Femur (tissue), 1 donor: ENCODE measurements at regions not wholly inside any gene's neighbourhood (a gene's known extent, or its start where the extent isn't known, plus 50 kb on each side); places are given as distances from the start of the nearest gene placed in this dataset.

Experiments used
- DNase-seq: peaks from one replicate; pipeline ENCODE4 v3.0.0-alpha.2; 2017

DNA sequence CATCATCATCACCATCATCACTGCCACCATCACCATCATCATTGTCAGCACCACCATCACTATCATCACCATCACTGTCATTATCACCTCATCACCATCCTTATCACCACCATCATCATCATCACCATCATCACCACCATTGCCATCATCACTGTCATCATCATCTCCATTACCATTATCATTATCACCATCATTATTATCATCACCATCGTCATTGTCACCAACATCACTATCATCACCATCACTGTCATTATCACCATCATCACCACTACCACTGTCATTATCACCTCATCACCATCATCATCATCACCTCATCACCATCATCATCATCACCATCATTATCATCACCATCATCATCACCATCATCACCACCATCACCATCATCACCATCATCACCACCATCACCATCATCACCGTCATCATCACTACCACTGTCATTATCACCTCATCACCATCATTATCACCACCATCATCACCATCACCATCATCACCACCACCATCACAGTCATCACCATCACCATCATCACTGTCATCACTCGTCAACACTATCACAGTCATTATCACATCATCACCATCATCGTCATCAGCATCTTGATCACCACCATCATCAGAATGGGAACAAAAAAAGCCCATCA lies 191.1 kb downstream of the TTLL2 start:
- no peak for DNase-seq

DNA sequence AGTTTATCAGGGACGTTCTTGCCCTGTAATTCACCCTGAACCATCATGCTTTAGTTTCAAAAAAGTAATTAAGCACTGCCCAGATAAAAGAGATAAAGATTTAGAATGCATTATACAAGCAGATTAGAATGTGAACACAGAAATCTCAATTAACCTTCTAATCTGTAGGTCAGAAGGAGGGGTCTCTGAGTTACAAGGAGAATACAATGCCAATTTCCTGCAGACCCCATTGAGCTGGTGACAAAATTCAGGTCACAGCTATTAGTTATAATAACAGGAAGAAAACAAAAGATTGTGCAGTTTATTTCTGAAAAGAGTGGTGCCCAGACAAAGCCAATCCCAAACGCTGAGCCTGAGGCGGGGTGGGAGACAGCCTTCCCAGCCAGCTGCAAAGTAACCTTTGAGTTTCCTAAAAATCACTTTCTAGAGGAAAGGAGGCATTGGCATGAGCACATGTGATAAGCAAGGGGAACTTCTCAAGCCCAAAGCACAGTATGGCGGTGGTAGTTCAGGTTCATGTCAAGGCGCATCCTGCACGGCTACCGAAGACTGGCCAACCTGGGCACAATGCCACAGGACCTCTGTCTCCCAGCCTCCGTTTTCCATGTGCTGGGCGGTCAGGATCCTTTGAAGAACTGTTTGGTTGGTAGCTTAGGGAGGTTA lies 192.5 kb downstream of the TTLL2 start:
- no peak for DNase-seq

GRCh38 chr6:167523426-167523825 lies 198.5 kb downstream of the TTLL2 start:
- DNase-seq = no peak

DNA sequence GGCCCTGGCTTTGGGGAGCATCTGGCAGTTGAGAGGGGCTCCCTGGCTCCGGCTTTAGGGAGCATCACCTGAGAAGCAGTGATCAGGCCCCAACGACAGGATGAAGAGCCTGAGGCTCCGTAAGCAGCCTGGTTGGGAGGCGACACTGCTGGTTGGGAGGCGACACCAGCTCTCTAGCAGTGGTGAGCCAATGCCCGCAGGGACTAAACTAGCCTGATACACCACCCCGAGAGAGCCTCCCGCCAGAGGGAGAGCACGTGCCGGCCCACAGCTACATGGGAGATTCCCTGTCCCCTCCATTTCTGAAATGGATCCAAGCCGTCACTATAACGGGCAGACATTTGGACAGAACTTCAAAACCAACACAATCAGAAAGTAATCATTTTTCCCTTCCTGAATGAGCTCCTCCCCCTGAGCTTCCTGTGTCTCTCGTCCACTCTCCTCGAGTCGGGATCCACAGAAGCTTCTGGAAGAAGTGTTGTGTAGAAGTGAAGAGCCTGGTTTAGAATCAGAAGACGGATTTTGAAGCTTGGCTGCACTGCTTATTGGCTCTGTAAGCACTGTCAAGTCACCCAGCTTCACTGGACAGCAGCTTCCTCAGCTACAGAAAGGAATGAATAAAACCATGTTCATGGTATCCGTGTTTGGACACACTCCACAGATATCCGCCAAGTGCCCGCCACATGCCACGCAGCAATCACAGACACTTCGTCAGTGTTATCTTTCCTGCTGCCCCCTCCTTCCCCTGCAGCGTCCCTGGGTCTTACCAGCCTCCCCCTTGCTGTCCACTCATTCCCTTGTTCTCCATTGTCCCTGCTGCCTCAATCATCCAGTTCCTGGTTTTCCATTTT lies 199.6 kb downstream of the TTLL2 start:
- DNase-seq = no peak

DNA sequence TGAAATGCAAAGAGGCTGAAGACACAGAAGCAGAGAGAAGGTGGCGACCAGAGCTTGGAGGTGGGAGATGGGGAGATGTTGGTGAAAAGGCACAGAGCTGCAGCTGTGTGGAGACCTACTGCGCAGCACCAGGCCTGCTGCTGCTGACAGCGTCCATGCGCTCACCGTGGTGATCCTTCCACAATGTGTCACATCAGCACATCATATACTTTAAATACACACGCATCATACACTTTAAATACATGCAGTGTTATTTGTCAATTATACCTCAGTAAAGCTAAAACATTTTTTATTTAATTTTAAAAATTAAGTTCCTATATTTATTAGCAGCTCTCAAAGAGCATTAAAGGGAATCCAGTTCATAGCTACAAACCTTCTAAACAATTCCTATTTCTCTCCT lies 200.9 kb downstream of the TTLL2 start:
- DNase-seq = no peak

GRCh38 chr6:167526465-167527368 lies 201.8 kb downstream of the TTLL2 start:
- DNase-seq = no peak

- no peak for DNase-seq
Measured at GRCh38 chr6:167528239-167528638, 203.4 kb downstream of the TTLL2 start.

GRCh38 chr6:167528976-167529375 lies 204.1 kb downstream of the TTLL2 start:
- no peak for DNase-seq

GRCh38 chr6:167529444-167530335 lies 204.8 kb downstream of the TTLL2 start:
- DNase-seq = no peak

DNA sequence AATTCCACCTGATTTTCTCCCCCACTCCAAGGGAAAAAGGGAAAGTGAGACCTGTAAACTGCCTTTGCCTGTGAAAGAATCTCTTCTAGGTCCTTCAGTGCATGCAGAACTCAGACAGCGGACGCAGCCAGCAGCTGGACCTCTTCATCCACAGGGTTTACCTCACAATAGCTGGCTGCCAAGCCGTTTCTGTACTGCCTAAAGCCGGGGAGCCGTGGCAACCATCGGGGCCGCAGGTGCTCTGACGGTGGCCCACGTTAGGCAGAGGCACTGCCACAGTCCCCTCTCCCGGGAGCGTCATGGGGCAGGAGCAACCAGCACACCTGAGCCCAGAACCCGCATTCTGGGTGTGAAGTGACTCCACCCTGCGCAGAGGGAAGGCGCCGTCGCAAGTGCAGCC lies 206.1 kb downstream of the TTLL2 start:
- DNase-seq = no peak

- DNase-seq = no peak
Measured at GRCh38 chr6:167532410-167533288, 207.8 kb downstream of the TTLL2 start.

DNA sequence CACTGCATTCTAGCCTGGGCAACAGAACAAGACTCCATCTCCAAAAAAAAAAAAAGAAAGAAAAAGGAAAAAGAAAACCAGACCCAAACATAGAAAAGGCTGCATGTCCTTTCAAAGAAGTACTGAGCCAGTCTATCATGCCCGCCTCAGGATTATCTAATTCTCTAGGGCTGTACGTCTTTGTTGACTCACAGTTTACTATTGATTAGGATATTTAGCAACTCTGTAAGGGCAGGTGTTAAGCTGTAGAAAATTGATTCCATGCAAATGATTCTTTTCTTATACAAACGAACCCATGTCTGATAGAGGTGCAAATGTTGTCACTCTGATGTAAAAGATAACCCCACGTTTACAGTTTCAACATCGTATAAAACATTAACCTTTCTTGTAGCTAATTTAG lies 209.0 kb downstream of the TTLL2 start:
- DNase-seq = no peak

- DNase-seq = no peak
Measured at GRCh38 chr6:167537816-167538215, 212.9 kb downstream of the TTLL2 start.

GRCh38 chr6:167538746-167539145 lies 213.9 kb downstream of the TTLL2 start:
- no peak for DNase-seq

DNA sequence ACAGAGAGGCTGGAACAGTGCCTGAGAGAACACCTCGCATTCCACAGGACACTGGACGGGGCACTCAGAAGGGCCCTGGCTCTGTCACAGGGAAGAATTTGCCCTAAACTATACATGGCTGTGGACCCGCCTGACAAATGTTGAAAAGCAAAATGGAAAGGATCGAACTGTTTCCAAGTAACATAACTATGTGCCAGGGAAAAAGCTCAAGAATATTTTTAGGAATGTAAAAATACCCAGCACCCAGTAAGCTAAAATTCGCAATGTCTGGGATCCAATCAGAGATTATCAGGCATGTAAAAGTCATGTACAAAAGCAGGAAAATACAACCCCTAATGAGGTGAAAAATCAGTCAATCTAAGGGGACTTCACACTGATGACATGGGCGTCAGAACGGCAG lies 215.9 kb downstream of the TTLL2 start:
- DNase-seq = no peak

GRCh38 chr6:167541544-167541943 lies 216.7 kb downstream of the TTLL2 start:
- no peak for DNase-seq

DNA sequence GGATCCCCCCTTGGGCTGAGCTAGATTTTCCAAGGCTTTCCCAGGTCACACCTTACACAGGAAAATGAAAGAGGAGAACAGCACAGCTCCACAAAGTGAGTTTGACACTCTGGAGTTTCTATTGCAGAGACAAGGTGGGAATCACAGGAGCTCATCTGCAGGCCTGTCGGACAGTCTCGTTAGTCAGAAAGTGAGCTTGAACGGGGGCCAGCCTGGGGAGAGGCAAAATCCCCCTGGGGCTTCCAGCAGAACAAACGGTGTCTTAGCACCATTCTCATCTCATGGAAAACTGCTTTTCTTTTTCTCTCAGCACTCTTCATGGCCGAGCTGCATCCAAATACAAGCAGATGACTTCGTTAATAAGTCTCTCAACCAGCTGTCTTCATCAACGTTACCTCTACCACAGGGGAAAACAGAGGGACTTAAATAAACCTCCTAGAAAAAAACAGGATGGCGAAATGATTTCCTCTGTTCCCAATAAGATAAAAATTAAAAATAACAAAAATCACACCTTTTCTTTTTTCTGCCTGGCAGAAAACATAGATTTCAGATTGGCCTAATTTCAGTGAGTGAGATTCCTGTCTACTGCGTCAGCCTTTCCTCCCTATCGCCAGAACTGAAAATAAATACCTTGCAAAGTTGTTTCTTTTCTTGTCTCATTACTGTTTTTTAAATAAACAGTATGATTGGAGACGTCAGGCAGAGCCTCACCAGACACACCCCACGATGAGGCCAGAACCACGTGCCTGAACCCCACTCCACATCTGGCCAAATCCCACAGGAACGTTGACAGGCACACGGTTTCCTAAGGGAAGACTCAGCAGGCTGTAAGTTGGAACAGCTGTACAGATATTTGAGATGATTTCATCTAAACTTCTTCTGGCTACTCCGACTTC lies 219.0 kb downstream of the TTLL2 start:
- peak; percentile 74 for DNase-seq

GRCh38 chr6:167546611-167547327 lies 221.9 kb downstream of the TTLL2 start:
- no peak for DNase-seq

DNA sequence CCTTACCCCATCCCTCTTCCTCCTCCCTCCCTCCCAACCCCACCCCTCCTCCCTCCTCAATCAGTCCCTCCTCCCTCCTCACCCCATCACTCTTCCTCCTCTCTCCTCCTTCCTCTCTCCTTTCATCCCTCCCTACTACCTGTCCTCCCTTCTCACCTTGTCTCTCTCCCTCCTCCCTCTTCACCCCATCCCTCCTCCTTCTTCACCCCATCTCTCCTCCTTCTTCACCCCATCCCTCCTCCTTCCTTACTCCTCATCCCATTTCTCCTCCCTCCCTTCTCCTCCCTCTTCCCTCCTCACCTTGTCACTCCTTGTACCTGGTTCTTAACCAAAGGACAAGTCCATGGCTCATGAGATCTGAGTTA lies 222.4 kb downstream of the TTLL2 start:
- no peak for DNase-seq
